ENCODE measurements at regions not wholly inside any gene's neighbourhood (a gene's known extent, or its start where the extent isn't known, plus 50 kb on each side); places are given as distances from the start of the nearest gene placed in this dataset.

DNA sequence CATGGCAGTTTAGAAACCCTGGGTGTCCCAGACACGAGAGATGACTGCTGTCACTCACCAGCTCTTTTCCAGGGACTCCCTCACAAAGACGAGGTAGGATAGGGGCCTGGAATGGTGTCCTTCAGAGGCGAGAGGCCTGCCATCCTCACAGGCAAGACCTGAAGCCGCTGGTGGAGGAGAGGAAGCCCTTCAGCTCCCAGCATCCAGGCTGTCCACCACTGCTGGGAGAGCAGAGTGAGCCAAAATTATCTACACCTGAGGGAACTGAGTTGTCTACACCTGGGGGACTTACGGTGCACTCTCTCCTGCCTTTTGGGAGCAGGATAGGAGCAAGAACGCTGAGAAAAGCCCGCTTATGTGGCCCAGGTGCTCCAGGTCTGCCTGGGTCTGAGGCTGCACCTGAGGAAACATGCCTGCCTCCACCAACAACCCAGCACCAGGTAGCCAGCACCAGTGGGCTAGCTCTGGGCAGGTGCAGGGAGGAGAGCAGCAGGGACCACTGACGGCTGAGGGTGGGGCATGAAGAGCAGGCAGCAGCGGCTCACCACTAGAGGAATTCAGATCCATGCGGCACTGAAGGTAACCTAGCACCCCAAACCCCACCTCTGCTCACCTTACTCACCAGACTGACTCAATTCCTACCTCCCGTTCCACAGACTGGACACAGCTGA, 357.2 kb downstream of the SH2D4B start:
- no peak overlapping the region for H3K4me3 ChIP-seq (ENCODE audit: low read depth, low read length)
- TF ChIP-seq POLR2A (IDR thresholded peaks at IDR 0.05; ENCODE audit: extremely low read depth, insufficient read length) (no peak), MYC (IDR thresholded peaks at IDR 0.05; ENCODE audit: low read depth, low read length) (no peak)
- TF ChIP-seq, protein P1, sequence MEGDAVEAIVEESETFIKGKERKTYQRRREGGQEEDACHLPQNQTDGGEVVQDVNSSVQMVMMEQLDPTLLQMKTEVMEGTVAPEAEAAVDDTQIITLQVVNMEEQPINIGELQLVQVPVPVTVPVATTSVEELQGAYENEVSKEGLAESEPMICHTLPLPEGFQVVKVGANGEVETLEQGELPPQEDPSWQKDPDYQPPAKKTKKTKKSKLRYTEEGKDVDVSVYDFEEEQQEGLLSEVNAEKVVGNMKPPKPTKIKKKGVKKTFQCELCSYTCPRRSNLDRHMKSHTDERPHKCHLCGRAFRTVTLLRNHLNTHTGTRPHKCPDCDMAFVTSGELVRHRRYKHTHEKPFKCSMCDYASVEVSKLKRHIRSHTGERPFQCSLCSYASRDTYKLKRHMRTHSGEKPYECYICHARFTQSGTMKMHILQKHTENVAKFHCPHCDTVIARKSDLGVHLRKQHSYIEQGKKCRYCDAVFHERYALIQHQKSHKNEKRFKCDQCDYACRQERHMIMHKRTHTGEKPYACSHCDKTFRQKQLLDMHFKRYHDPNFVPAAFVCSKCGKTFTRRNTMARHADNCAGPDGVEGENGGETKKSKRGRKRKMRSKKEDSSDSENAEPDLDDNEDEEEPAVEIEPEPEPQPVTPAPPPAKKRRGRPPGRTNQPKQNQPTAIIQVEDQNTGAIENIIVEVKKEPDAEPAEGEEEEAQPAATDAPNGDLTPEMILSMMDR (IDR thresholded peaks at IDR 0.05; ENCODE audit: low read depth, low read length): no peak
- no peak for DNase-seq (ENCODE audit: low read depth)

DNA sequence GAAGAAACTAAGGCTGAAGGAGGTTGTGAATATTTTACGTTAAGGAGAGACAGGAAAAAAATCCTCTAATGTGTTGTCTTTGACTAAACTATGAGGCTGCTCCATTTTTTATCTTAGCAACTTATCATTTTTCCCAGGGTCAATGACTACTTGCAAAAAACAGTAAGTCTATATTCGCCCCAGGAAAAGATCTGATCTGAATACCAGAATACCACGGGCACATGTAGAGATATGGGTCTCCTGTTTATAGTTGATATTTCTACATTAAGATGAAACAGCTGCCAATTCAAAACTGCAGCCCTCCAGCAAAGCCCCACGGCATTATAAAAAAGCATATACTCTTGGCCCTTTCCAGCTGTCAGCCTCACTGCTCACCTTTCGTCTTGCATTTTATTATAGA, 358.4 kb downstream of the SH2D4B start:
- no peak for TF ChIP-seq MYC (IDR thresholded peaks at IDR 0.05; ENCODE audit: low read depth, low read length)
- TF ChIP-seq, protein P1 (IDR thresholded peaks at IDR 0.05; ENCODE audit: low read depth, low read length): no peak
- TF ChIP-seq POLR2A (IDR thresholded peaks at IDR 0.05; ENCODE audit: extremely low read depth, insufficient read length): no peak
- TF ChIP-seq, protein P2, sequence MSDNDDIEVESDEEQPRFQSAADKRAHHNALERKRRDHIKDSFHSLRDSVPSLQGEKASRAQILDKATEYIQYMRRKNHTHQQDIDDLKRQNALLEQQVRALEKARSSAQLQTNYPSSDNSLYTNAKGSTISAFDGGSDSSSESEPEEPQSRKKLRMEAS (IDR thresholded peaks at IDR 0.05; ENCODE audit: low read depth, low read length): no peak
- no peak for DNase-seq (ENCODE audit: low read depth)

DNA sequence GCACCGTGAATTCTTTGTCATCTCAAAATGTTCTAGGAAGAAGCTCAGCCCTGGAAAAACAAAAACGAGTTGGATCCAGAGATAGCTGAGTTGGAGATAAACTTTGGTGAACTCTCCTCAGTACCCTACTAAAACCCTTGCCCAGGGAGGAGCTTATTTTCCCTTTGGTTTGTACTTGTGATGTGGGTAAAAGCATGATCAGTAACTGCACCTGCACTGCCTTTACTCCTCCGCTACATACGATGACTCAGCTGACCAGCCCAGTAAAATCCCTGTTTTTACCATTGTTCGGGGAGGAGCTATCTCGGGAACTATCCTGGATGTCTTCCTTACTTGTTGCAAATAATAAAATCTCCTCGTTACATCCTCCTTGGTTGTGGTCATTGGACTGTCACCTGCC, 359.3 kb downstream of the SH2D4B start:
- H3K4me3 ChIP-seq (ENCODE audit: low read depth, low read length): no peak overlapping the region
- DNase-seq (ENCODE audit: low read depth): no peak
- TF ChIP-seq, protein P1 (IDR thresholded peaks at IDR 0.05; ENCODE audit: low read depth, low read length): no peak
- TF ChIP-seq MYC (IDR thresholded peaks at IDR 0.05; ENCODE audit: low read depth, low read length) (no peak), POLR2A (IDR thresholded peaks at IDR 0.05; ENCODE audit: extremely low read depth, insufficient read length) (no peak)
- TF ChIP-seq, protein P2 (IDR thresholded peaks at IDR 0.05; ENCODE audit: low read depth, low read length): no peak

More for the DNA sequence above, 358.4 kb downstream of the SH2D4B start:
- no peak overlapping the region for H3K4me3 ChIP-seq (ENCODE audit: low read depth, low read length)

DNA sequence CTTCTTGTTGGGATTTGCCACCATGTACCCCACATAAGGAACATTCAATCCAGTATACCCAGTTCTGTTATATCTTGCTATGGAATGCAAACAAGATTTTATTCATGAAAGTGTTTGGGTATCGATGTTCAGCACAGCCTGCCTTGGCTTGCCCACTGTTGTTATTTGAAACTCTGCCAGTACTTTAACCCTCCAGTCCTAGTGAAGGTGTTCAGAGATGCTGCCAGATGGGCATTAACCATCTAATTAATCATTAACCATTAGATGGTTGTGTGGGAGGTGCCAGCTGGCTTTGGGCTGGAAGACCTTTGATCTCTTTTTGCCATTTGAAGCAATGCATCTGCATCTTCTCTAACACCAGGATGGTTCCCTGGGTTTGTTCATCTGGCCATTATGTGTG, 363.0 kb downstream of the SH2D4B start:
- TF ChIP-seq MYC (IDR thresholded peaks at IDR 0.05; ENCODE audit: low read depth, low read length) (no peak), POLR2A (IDR thresholded peaks at IDR 0.05; ENCODE audit: extremely low read depth, insufficient read length) (no peak)
- TF ChIP-seq, protein P1 (IDR thresholded peaks at IDR 0.05; ENCODE audit: low read depth, low read length): no peak
- TF ChIP-seq, protein P2 (IDR thresholded peaks at IDR 0.05; ENCODE audit: low read depth, low read length): no peak
- no peak overlapping the region for H3K4me3 ChIP-seq (ENCODE audit: low read depth, low read length)
- DNase-seq (ENCODE audit: low read depth): no peak

DNA sequence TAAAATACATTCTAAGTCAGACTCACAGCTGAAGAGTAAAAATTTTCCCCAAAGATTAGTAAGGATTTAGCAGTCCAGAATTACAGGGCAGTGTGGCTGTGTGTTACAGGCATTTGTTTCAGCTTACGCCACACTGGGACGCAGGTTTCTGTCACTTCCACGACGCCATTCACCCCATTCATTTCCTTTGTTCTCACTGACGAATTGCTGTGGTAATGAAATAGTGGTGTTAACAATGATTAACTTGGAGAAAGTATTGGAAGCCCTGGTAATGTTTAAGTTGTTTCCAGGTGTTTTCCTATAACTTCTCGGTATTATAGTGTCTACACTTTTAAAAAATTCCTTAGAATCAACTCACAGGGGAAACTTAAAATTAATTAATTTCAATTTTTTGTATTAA, 370.9 kb downstream of the SH2D4B start:
- no peak overlapping the region for H3K4me3 ChIP-seq (ENCODE audit: low read depth, low read length)

DNA sequence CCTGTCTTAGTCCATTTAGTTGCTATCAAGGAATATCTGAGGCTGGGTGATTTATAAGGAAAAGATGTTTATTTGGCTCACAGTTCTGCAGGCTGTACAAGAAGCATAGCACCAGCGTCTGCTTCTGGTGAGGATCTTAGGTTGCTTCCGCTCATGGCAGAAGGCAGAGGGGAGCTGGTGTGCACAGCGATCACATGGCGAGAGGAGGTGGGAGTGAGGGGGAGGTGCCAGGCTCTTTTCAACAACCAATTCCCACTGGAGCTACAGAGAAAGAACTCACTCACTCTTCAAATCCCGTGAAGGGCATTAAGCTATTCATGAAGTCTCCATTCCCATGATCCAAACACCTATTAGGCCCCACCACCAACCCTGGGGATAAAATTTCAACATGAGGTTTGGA, 371.6 kb downstream of the SH2D4B start:
- no peak for DNase-seq (ENCODE audit: low read depth)
- H3K4me3 ChIP-seq (ENCODE audit: low read depth, low read length): no peak overlapping the region
- TF ChIP-seq, protein P2 (IDR thresholded peaks at IDR 0.05; ENCODE audit: low read depth, low read length): no peak
- TF ChIP-seq, protein P1 (IDR thresholded peaks at IDR 0.05; ENCODE audit: low read depth, low read length): no peak
- TF ChIP-seq POLR2A (IDR thresholded peaks at IDR 0.05; ENCODE audit: extremely low read depth, insufficient read length) (no peak), MYC (IDR thresholded peaks at IDR 0.05; ENCODE audit: low read depth, low read length) (no peak)

More for the DNA sequence above, 370.9 kb downstream of the SH2D4B start:
- TF ChIP-seq MYC (IDR thresholded peaks at IDR 0.05; ENCODE audit: low read depth, low read length): no peak
- no peak for DNase-seq (ENCODE audit: low read depth)
